GM21576 (cell line): ENCODE measurements at regions not wholly inside any gene's neighbourhood (a gene's known extent, or its start where the extent isn't known, plus 50 kb on each side); places are given as distances from the start of the nearest gene placed in this dataset.
"Not testable (repeated sequence)": the region's sequence is repeated elsewhere in the genome, so short reads cannot be mapped to it uniquely, and the experiment has no call there.

Source experiments
- ATAC-seq: cut with Tn5 transposase; IDR thresholded peaks from one replicate; pipeline ENCODE4 v1.9.1; 2021; ENCODE audit warnings: mild to moderate bottlenecking, moderate library complexity; ENCODE audit not compliant: unreplicated experiment

DNA sequence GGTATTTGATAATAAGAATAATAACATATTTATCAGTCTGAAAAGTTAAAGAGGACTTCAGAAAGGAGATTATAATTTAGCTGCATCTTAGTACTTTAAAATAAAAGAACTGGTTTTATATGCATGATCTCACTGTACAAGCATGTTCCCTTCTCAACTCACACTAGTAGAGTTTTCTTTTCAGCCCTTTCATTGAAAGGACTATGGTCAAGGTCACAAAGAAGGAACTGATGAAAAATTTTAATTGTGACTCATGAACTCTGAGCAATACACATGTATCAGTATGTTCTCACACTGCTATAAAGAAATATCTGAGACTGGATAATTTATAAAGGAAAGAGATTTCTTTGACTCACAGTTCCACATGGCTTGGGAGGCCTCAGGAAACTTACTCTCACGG lies 73.7 kb upstream of the NDST4 start:
- ATAC-seq, result no peak

DNA sequence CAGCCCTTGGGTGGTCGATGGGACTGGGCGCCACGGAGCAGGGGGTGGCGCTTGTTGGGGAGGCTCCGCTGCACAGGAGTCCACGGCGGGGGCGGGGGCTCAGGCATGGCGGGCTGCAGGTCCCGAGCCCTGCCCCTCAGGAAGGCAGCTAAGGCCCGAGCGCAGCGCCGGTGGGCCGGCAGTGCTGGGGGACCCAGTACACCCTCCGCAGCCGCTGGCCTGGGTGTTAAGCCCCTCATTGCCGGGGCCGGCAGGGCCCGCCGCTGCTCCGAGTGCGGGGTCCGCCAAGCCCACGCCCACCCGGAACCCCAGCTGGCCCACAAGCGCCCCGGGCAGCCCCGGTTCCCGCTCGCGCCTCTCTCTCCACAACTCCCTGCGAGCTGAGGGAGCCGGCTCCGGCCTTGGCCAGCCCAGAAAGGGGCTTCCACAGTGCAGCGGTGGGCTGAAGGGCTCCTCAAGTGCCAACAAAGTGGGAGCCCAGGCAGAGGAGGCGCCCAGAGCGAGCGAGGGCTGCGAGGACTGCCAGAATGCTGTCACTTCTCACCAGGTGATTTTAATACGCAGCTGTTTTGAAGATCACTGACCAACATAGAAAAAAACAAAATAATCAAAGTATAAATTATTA lies 66.1 kb upstream of the NDST4 start:
- ATAC-seq, result not testable (repeated sequence)

DNA sequence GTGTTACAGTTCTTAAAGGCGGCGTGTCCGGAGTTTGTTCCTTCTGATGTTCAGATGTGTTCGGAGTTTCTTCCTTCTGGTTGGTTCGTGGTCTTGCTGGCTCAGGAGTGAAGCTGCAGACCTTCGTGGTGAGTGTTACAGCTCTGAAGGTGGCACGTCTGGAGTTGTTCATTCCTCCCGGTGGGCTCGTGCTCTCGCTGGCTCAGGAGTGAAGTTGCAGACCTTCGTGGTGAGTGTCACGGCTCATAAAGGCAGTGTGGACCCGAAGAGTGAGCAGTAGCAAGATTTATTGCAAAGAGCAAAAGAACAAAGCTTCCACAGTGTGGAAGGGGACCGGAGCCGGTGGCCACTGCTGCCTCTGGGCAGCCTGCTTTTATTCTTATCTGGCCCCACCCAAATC lies 65.3 kb upstream of the NDST4 start:
- ATAC-seq, result not testable (repeated sequence)

DNA sequence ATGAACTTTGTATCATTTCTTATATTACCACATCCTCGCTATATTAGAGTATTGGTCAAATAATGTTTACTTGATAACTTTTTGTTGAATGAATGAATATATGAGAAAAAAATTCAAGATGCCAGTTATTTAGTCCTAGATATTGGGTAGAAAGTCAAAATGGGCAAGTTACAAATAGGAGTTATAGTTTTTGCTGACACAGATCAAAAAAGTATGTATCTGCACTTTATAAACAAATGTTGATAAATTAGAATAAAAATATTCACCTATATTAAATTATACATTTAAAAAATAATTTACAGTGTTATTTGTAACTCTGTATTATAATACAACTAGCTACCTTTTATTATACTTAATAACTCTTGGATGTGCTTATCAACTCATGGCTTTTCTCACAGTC lies 57.8 kb upstream of the NDST4 start:
- no peak for ATAC-seq

DNA sequence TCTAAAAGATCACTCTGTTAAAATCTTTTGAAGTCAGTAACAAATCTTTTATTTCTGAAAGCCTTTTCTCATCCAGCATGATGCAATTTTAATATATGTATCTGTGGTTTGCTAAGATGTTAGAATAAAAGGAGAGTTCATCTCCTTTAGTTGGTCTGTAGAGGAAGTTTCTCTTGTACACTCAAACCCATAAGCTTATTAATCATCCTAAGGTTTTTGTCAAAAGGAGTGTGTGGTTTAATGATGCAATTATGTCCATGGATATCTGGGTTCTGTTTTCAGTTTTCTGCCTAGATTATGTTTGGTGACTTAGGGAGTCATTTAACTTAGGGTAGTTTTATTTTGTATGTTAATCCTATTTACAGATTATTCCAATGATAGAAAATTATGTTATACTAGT lies 52.1 kb upstream of the NDST4 start:
- no peak for ATAC-seq
